PC-3 (cell line): ENCODE measurements at regions not wholly inside any gene's neighbourhood (a gene's known extent, or its start where the extent isn't known, plus 50 kb on each side); places are given as distances from the start of the nearest gene placed in this dataset.

Experiments used
- ATAC-seq: fragments of 200-7000 bp; cut with Tn5 transposase; 2 replicates; pipeline ENCODE4 v1.9.1; 2020; ENCODE audit warnings: mild to moderate bottlenecking, moderate library complexity
- BruUV-seq: library from RNA; stranded (reverse); fragments of 400-500 nt; replicated peaks from 2 replicates; lab custom pipeline; 2021; lab: Mats Ljungman, UMichigan
- CTCF ChIA-PET: fragments of 300-600 bp; sonication (Branson Sonifier 250); formaldehyde crosslinking; loops from one replicate; lab custom pipeline; 2022; ENCODE audit warnings: antibody characterized with exemption; lab: Charles Lee
- POLR2A ChIA-PET: fragments of 300-600 bp; sonication (Branson Sonifier 250); formaldehyde crosslinking; loops from one replicate; lab custom pipeline; 2022; ENCODE audit warnings: antibody characterized with exemption; ENCODE audit not compliant: unreplicated experiment; lab: Charles Lee
- DNase-seq: peaks from one replicate; pipeline ENCODE4 v3.0.0-alpha.2; 2015
- H2AFZ ChIP-seq: fragments of 300-600 bp; sonication (generic); 2 replicates; pipeline ENCODE4 v1.6.0; 2016; ENCODE audit warnings: antibody characterized with exemption, low read length
- H3F3A ChIP-seq: fragments of 300-600 bp; sonication (generic); one replicate; pipeline ENCODE4 v1.6.0; 2017; ENCODE audit warnings: antibody characterized with exemption, low read length, control low read depth, mild to moderate bottlenecking; ENCODE audit not compliant: unreplicated experiment
- H3K27ac ChIP-seq: fragments of 300-600 bp; sonication (generic); 2 replicates; pipeline ENCODE4 v1.5.1; 2016; ENCODE audit warnings: mild to moderate bottlenecking, low read length
- H3K27me3 ChIP-seq: fragments of 300-600 bp; sonication (generic); 2 replicates; pipeline ENCODE4 v1.6.1; 2016; ENCODE audit warnings: low read length, mixed read lengths
- H3K36me3 ChIP-seq: fragments of 300-600 bp; sonication (generic); 2 replicates; pipeline ENCODE4 v1.6.1; 2016; ENCODE audit warnings: low read depth, mixed run types, low read length, mixed read lengths
- H3K4me1 ChIP-seq: fragments of 300-600 bp; sonication (generic); 2 replicates; pipeline ENCODE4 v1.5.1; 2016; ENCODE audit warnings: low read length; ENCODE audit not compliant: insufficient read depth
- H3K4me2 ChIP-seq: fragments of 300-600 bp; sonication (generic); 2 replicates; pipeline ENCODE4 v1.6.0; 2016; ENCODE audit warnings: low read length
- H3K4me3 ChIP-seq: fragments of 300-600 bp; sonication (generic); 2 replicates; pipeline ENCODE4 v1.5.1; 2016; ENCODE audit warnings: mild to moderate bottlenecking, low read length, mixed read lengths
- H3K79me2 ChIP-seq: fragments of 300-600 bp; sonication (generic); 2 replicates; pipeline ENCODE4 v1.6.1; 2017; ENCODE audit warnings: low read length, mixed read lengths
- H3K9ac ChIP-seq: fragments of 300-600 bp; sonication (generic); 2 replicates; pipeline ENCODE4 v1.6.0; 2016; ENCODE audit warnings: mild to moderate bottlenecking, low read length
- H3K9me2 ChIP-seq: fragments of 300-600 bp; sonication (generic); replicated peaks from 2 replicates; pipeline ENCODE4 v1.6.1; 2016; ENCODE audit warnings: mixed run types, low read length, mixed read lengths
- H3K9me3 ChIP-seq: fragments of 300-600 bp; sonication (generic); 2 replicates; pipeline ENCODE4 v1.6.1; 2016; ENCODE audit warnings: low read length, mixed read lengths
- H4K20me1 ChIP-seq: fragments of 300-600 bp; sonication (generic); 2 replicates; pipeline ENCODE4 v1.6.1; 2016; ENCODE audit warnings: low read length, mixed read lengths
- CTCF ChIP-seq: fragments of 300-600 bp; sonication (generic); conservative IDR thresholded peaks from 2 replicates; pipeline ENCODE4 v1.5.1; 2017; ENCODE audit warnings: antibody characterized with exemption, low read depth, mild to moderate bottlenecking, low read length
- EZH2 ChIP-seq: fragments of 300-600 bp; sonication (generic); IDR thresholded peaks from one replicate; pipeline ENCODE4 v1.6.1; 2017; ENCODE audit warnings: antibody characterized with exemption, mild to moderate bottlenecking, low read length; ENCODE audit not compliant: unreplicated experiment
- EZH2phosphoT487 ChIP-seq: fragments of 300-600 bp; sonication (generic); IDR thresholded peaks from 2 replicates; pipeline ENCODE4 v1.6.1; 2018; ENCODE audit warnings: mild to moderate bottlenecking, antibody characterized with exemption, low read length, borderline replicate concordance
- intact Hi-C: fragments of 100-400 bp; cut with micrococcal nuclease; formaldehyde crosslinking; loops from 2 replicates; pipeline ENCODE4 v1.9.0; 2023

GRCh38 chr2:166563894-166564293, 69.8 kb upstream of the SCN7A start:
- Histone ChIP-seq H3K27me3 (no peaks in the 10 kb centered on the region), H3K4me2 (no peak overlapping the region), H4K20me1 (no peaks in the 10 kb centered on the region), H3K79me2 (no peaks in the 10 kb centered on the region), H3F3A (no peaks in the 10 kb centered on the region), H3K9me3 (no peaks in the 10 kb centered on the region), H3K36me3 (no peaks in the 10 kb centered on the region), H3K4me1 (no peaks in the 10 kb centered on the region), H3K27ac (no peak overlapping the region), H2AFZ (no peak overlapping the region), H3K4me3 (no peak overlapping the region), H3K9me2 (no peaks in the 10 kb centered on the region), H3K9ac (no peak overlapping the region)
- peak; percentile 23 for DNase-seq
- POLR2A ChIA-PET, result no interaction called here
- ATAC-seq, result no peak
- intact Hi-C loops, result no loop called here
- TF ChIP-seq CTCF (no peak), EZH2phosphoT487 (no peak), EZH2 (no peak)
- BruUV-seq, result no TSS peak
- CTCF ChIA-PET, result no interaction called here

- BruUV-seq, result no TSS peak
- no peaks in the 10 kb centered on the region for H4K20me1 ChIP-seq
- intact Hi-C loops, result no loop called here
- POLR2A ChIA-PET, result no interaction called here
- no peaks in the 10 kb centered on the region for H3K36me3 ChIP-seq
- CTCF ChIA-PET, result no interaction called here
- H3K27ac ChIP-seq, result no peak overlapping the region
- no peak overlapping the region for H3K4me2 ChIP-seq
- no peak for DNase-seq
- H3K27me3 ChIP-seq, result no peaks in the 10 kb centered on the region
- H2AFZ ChIP-seq, result no peak overlapping the region
- ATAC-seq, result no peak
- no peak overlapping the region for H3K9ac ChIP-seq
- H3K79me2 ChIP-seq, result no peaks in the 10 kb centered on the region
- no peaks in the 10 kb centered on the region for H3K9me3 ChIP-seq
- no peaks in the 10 kb centered on the region for H3F3A ChIP-seq
- H3K4me1 ChIP-seq, result no peaks in the 10 kb centered on the region
- H3K9me2 ChIP-seq, result no peaks in the 10 kb centered on the region
- TF ChIP-seq EZH2phosphoT487, result no peak
- TF ChIP-seq CTCF, result no peak
- no peak for TF ChIP-seq EZH2
- no peak overlapping the region for H3K4me3 ChIP-seq
Measured at GRCh38 chr2:166560022-166560421, 66.0 kb upstream of the SCN7A start.

DNA sequence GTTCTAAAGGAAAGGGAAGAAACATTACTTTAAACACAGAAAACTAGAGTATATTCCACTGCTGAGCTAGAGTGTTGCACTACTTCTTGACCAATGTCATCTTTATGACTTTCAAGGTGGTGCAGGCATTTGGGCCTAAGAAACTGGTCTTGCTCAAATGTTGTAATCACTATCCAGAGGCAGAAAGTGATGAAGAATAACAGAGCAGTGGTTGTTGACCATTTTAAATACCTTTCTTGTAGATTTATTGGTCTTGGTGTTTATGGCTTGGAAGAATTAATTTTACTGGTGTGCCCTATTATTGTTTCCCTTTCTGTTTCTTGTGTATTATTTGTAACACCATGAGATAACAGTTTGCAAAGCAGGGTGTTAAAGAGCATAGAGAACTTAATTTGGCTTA, 56.9 kb upstream of the SCN7A start:
- Histone ChIP-seq H3K4me1 (no peaks in the 10 kb centered on the region), H3K79me2 (no peaks in the 10 kb centered on the region), H2AFZ (no peak overlapping the region), H3F3A (no peaks in the 10 kb centered on the region), H3K27me3 (no peaks in the 10 kb centered on the region), H3K4me2 (no peak overlapping the region), H3K4me3 (no peak overlapping the region), H4K20me1 (no peaks in the 10 kb centered on the region), H3K36me3 (no peaks in the 10 kb centered on the region), H3K27ac (no peak overlapping the region), H3K9ac (no peak overlapping the region), H3K9me3 (no peaks in the 10 kb centered on the region), H3K9me2 (no peaks in the 10 kb centered on the region)
- BruUV-seq, result no TSS peak
- POLR2A ChIA-PET, result no interaction called here
- intact Hi-C loops, result no loop called here
- CTCF ChIA-PET, result no interaction called here
- DNase-seq (no peak), ATAC-seq (no peak)
- no peak for TF ChIP-seq CTCF
- TF ChIP-seq EZH2, result no peak
- TF ChIP-seq EZH2phosphoT487, result no peak
